ENCODE measurements at regions not wholly inside any gene's neighbourhood (a gene's known extent, or its start where the extent isn't known, plus 50 kb on each side); places are given as distances from the start of the nearest gene placed in this dataset.

DNA sequence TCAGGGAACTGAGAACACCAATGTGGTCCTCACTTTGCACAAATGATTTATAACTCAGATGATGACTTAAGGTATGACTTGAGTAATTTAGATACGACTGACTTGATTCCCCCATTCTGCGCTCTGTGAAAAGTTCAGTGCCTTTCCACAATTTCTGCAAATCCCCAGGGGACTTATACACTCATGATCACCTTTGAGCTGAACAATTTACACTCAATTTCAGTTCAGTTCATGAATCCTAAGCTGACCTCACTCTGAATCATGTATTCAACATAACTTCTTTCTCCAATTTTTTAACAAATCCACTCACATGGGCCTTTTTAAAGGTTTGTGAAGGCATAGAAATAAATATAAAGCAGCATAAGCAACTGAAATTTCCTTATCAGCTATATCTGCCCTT lies 274.2 kb downstream of the FAM76B start:
- TF ChIP-seq POLR2A (IDR thresholded peaks at IDR 0.05; ENCODE audit: low read depth, low read length) (no peak), POLR2AphosphoS5 (IDR thresholded peaks at IDR 0.05; ENCODE audit: low read depth, low read length) (no peak)

All from GM12891 (cell line).